ENCODE measurements at regions not wholly inside any gene's neighbourhood (a gene's known extent, or its start where the extent isn't known, plus 50 kb on each side); places are given as distances from the start of the nearest gene placed in this dataset.

- peaks cover 13% of the 10 kb centered on the region for H3K27me3 Mint-ChIP-seq
- H3K27ac Mint-ChIP-seq = no peak overlapping the region
- H3K4me3 Mint-ChIP-seq = no peak overlapping the region
- H3K9me3 Mint-ChIP-seq = no peaks in the 10 kb centered on the region
- H3K36me3 Mint-ChIP-seq (ENCODE audit: low read depth) = no peaks in the 10 kb centered on the region
- H3K4me1 Mint-ChIP-seq (ENCODE audit: low read depth) = no peaks in the 10 kb centered on the region
Measured at GRCh38 chr17:79412886-79413390, 197.9 kb downstream of the RBFOX3 start.

- Mint-ChIP-seq H3K4me1 (ENCODE audit: low read depth) (no peaks in the 10 kb centered on the region), H3K4me3 (no peak overlapping the region), H3K36me3 (ENCODE audit: low read depth) (no peaks in the 10 kb centered on the region), H3K27ac (no peak overlapping the region), H3K9me3 (no peaks in the 10 kb centered on the region), H3K27me3 (peaks cover 20% of the 10 kb centered on the region)
Measured at GRCh38 chr17:79412110-79412509, 198.7 kb downstream of the RBFOX3 start.

- no peaks in the 10 kb centered on the region for H3K36me3 Mint-ChIP-seq (ENCODE audit: low read depth)
- H3K4me1 Mint-ChIP-seq (ENCODE audit: low read depth) = no peaks in the 10 kb centered on the region
- H3K27ac Mint-ChIP-seq = no peak overlapping the region
- no peak overlapping the region for H3K4me3 Mint-ChIP-seq
- peaks cover 25% of the 10 kb centered on the region for H3K27me3 Mint-ChIP-seq
- no peaks in the 10 kb centered on the region for H3K9me3 Mint-ChIP-seq
Measured at GRCh38 chr17:79411419-79411818, 199.4 kb downstream of the RBFOX3 start.

GRCh38 chr17:79410681-79411080 is 200.2 kb downstream of the RBFOX3 start:
- H3K36me3 Mint-ChIP-seq (ENCODE audit: low read depth) = no peaks in the 10 kb centered on the region
- peaks cover 32% of the 10 kb centered on the region for H3K27me3 Mint-ChIP-seq
- H3K9me3 Mint-ChIP-seq = no peaks in the 10 kb centered on the region
- H3K4me1 Mint-ChIP-seq (ENCODE audit: low read depth) = no peaks in the 10 kb centered on the region
- no peak overlapping the region for H3K4me3 Mint-ChIP-seq
- H3K27ac Mint-ChIP-seq = no peak overlapping the region

GRCh38 chr17:79408251-79408650 is 202.6 kb downstream of the RBFOX3 start:
- H3K27me3 Mint-ChIP-seq = peaks cover 44% of the 10 kb centered on the region
- H3K27ac Mint-ChIP-seq = no peak overlapping the region
- no peaks in the 10 kb centered on the region for H3K9me3 Mint-ChIP-seq
- H3K4me3 Mint-ChIP-seq = no peak overlapping the region
- H3K4me1 Mint-ChIP-seq (ENCODE audit: low read depth) = no peaks in the 10 kb centered on the region
- no peaks in the 10 kb centered on the region for H3K36me3 Mint-ChIP-seq (ENCODE audit: low read depth)

- no peaks in the 10 kb centered on the region for H3K4me1 Mint-ChIP-seq (ENCODE audit: low read depth)
- no peak overlapping the region for H3K27ac Mint-ChIP-seq
- H3K4me3 Mint-ChIP-seq = no peak overlapping the region
- H3K36me3 Mint-ChIP-seq (ENCODE audit: low read depth) = no peaks in the 10 kb centered on the region
- no peaks in the 10 kb centered on the region for H3K9me3 Mint-ChIP-seq
- peaks cover 44% of the 10 kb centered on the region for H3K27me3 Mint-ChIP-seq
Measured at GRCh38 chr17:79407385-79407784, 203.5 kb downstream of the RBFOX3 start.

GRCh38 chr17:79406316-79406715 is 204.5 kb downstream of the RBFOX3 start:
- H3K27ac Mint-ChIP-seq = no peak overlapping the region
- H3K36me3 Mint-ChIP-seq (ENCODE audit: low read depth) = no peaks in the 10 kb centered on the region
- H3K27me3 Mint-ChIP-seq = peaks cover 49% of the 10 kb centered on the region
- H3K9me3 Mint-ChIP-seq = no peaks in the 10 kb centered on the region
- peaks cover 2% of the 10 kb centered on the region for H3K4me1 Mint-ChIP-seq (ENCODE audit: low read depth)
- no peak overlapping the region for H3K4me3 Mint-ChIP-seq

- Mint-ChIP-seq H3K4me3 (no peak overlapping the region), H3K4me1 (ENCODE audit: low read depth) (peaks cover 7% of the 10 kb centered on the region), H3K36me3 (ENCODE audit: low read depth) (no peaks in the 10 kb centered on the region), H3K27ac (no peak overlapping the region), H3K27me3 (peaks cover 54% of the 10 kb centered on the region), H3K9me3 (no peaks in the 10 kb centered on the region)
Measured at GRCh38 chr17:79405823-79406222, 205.0 kb downstream of the RBFOX3 start.

GRCh38 chr17:79404136-79404911 is 206.5 kb downstream of the RBFOX3 start:
- H3K9me3 Mint-ChIP-seq = no peaks in the 10 kb centered on the region
- peaks cover 13% of the 10 kb centered on the region for H3K4me1 Mint-ChIP-seq (ENCODE audit: low read depth)
- H3K27ac Mint-ChIP-seq = no peak overlapping the region
- no peaks in the 10 kb centered on the region for H3K36me3 Mint-ChIP-seq (ENCODE audit: low read depth)
- H3K4me3 Mint-ChIP-seq = no peak overlapping the region
- H3K27me3 Mint-ChIP-seq = peaks cover 64% of the 10 kb centered on the region

GRCh38 chr17:79401704-79402674 is 208.9 kb downstream of the RBFOX3 start:
- Mint-ChIP-seq H3K4me1 (ENCODE audit: low read depth) (peaks cover 13% of the 10 kb centered on the region), H3K27ac (no peak overlapping the region), H3K27me3 (peaks cover 52% of the 10 kb centered on the region), H3K36me3 (ENCODE audit: low read depth) (no peaks in the 10 kb centered on the region), H3K9me3 (no peaks in the 10 kb centered on the region), H3K4me3 (no peak overlapping the region)

GRCh38 chr17:79400989-79401703 is 209.7 kb downstream of the RBFOX3 start:
- H3K27me3 Mint-ChIP-seq = peaks cover 45% of the 10 kb centered on the region
- H3K4me3 Mint-ChIP-seq = peak overlapping the region; percentile 63
- H3K9me3 Mint-ChIP-seq = no peaks in the 10 kb centered on the region
- no peak overlapping the region for H3K27ac Mint-ChIP-seq
- H3K36me3 Mint-ChIP-seq (ENCODE audit: low read depth) = no peaks in the 10 kb centered on the region
- H3K4me1 Mint-ChIP-seq (ENCODE audit: low read depth) = peaks cover 13% of the 10 kb centered on the region

GRCh38 chr17:79399610-79400144 is 211.2 kb downstream of the RBFOX3 start:
- peaks cover 13% of the 10 kb centered on the region for H3K4me1 Mint-ChIP-seq (ENCODE audit: low read depth)
- H3K36me3 Mint-ChIP-seq (ENCODE audit: low read depth) = no peaks in the 10 kb centered on the region
- H3K27ac Mint-ChIP-seq = no peak overlapping the region
- no peaks in the 10 kb centered on the region for H3K9me3 Mint-ChIP-seq
- peaks cover 31% of the 10 kb centered on the region for H3K27me3 Mint-ChIP-seq
- H3K4me3 Mint-ChIP-seq = no peak overlapping the region

GRCh38 chr17:79398441-79398840 is 212.4 kb downstream of the RBFOX3 start:
- Mint-ChIP-seq H3K27me3 (peaks cover 40% of the 10 kb centered on the region), H3K4me3 (no peak overlapping the region), H3K27ac (no peak overlapping the region), H3K9me3 (no peaks in the 10 kb centered on the region), H3K4me1 (ENCODE audit: low read depth) (peaks cover 13% of the 10 kb centered on the region), H3K36me3 (ENCODE audit: low read depth) (no peaks in the 10 kb centered on the region)

- Mint-ChIP-seq H3K27ac (no peak overlapping the region), H3K27me3 (peaks cover 53% of the 10 kb centered on the region), H3K9me3 (no peaks in the 10 kb centered on the region), H3K4me1 (ENCODE audit: low read depth) (peaks cover 13% of the 10 kb centered on the region), H3K4me3 (no peak overlapping the region), H3K36me3 (ENCODE audit: low read depth) (no peaks in the 10 kb centered on the region)
Measured at GRCh38 chr17:79396696-79397095, 214.2 kb downstream of the RBFOX3 start.
